ENCODE measurements at regions not wholly inside any gene's neighbourhood (a gene's known extent, or its start where the extent isn't known, plus 50 kb on each side); places are given as distances from the start of the nearest gene placed in this dataset.

DNA sequence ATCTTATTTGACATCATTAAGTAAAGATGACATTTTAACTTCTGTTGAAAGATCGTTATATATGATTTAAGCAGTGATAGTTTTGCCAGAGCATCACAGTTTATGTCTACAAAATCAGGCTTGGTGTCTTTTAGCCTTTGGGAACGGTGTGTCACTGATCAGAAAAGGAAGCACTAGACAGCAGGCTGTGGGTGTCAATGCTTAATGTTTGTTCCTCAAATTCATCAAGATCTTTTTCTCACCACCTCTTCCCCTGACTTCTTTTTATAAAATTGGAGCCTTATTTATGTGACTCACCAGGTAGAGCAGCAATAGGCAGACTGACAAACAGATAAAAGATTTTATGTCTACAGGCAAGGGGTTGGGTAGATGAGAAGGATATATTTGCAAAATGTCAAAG, 1558.5 kb downstream of the EFNB2 start:
- TF ChIP-seq, protein P1, sequence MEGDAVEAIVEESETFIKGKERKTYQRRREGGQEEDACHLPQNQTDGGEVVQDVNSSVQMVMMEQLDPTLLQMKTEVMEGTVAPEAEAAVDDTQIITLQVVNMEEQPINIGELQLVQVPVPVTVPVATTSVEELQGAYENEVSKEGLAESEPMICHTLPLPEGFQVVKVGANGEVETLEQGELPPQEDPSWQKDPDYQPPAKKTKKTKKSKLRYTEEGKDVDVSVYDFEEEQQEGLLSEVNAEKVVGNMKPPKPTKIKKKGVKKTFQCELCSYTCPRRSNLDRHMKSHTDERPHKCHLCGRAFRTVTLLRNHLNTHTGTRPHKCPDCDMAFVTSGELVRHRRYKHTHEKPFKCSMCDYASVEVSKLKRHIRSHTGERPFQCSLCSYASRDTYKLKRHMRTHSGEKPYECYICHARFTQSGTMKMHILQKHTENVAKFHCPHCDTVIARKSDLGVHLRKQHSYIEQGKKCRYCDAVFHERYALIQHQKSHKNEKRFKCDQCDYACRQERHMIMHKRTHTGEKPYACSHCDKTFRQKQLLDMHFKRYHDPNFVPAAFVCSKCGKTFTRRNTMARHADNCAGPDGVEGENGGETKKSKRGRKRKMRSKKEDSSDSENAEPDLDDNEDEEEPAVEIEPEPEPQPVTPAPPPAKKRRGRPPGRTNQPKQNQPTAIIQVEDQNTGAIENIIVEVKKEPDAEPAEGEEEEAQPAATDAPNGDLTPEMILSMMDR (IDR thresholded peaks at IDR 0.05) = no peak
- no peak for TF ChIP-seq POLR2A (IDR thresholded peaks at IDR 0.05)
